ENCODE measurements at regions not wholly inside any gene's neighbourhood (a gene's known extent, or its start where the extent isn't known, plus 50 kb on each side); places are given as distances from the start of the nearest gene placed in this dataset.
A peak's percentile ranks its signal among the peaks of the same experiment; 100 is the strongest.

DNA sequence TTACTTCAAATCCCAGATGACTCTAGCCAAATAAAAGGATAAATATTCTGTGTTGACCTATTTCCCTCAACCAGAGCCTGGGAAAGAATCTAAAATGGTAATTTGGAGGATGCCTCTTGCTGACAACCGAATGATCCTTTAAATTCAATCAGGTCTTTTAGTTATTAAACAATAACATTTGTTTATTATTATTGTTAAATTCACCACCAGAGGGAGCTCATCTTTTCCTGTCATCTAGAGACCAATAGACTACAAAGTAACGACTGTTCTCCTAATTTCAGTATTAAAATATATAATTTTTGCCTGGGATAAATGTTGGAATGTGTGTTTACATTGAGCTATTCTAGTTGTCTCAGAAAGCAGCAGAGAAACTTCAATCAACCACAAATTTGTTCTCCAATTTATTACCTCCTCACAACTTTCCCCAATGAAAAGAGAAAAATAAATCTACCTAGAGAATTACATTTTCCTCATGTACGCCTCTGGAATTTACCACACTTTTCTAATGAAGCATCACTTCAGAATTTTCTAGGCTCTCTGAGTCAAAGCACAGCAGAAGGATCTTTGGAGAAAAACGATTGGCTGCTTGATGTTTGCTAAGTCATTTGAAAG is 142.7 kb downstream of the SCG2 start:
- Histone ChIP-seq H2AFZ (ENCODE audit: low read length) (no peak overlapping the region), H3K23ac (ENCODE audit: insufficient read length, low read depth, low read length) (no peak overlapping the region), H2AK5ac (ENCODE audit: insufficient read length, low read length) (no peak overlapping the region), H3K4ac (ENCODE audit: low read depth, low read length) (no peak overlapping the region), H4K8ac (replicated peaks; ENCODE audit: insufficient read length, low read depth, low read length) (no peak overlapping the region), H3K4me2 (ENCODE audit: insufficient read depth, insufficient read length, low read length) (no peak overlapping the region), H3K56ac (ENCODE audit: insufficient read length, low read depth, low read length) (no peak overlapping the region), H2BK15ac (ENCODE audit: low read depth, low read length) (no peak overlapping the region), H2BK5ac (ENCODE audit: insufficient read length, low read length) (no peak overlapping the region), H3T11ph (ENCODE audit: low read length) (no peak overlapping the region), H3K9ac (ENCODE audit: extremely low read depth, insufficient read length, low read length) (no peak overlapping the region), H3K79me2 (ENCODE audit: insufficient read depth, low read length) (no peaks in the 10 kb centered on the region), H3K27me3 (ENCODE audit: insufficient read depth, low read length) (no peaks in the 10 kb centered on the region), H4K5ac (ENCODE audit: insufficient read length, low read depth, low read length) (no peak overlapping the region), H3K27ac (ENCODE audit: insufficient read length, low read depth, low read length) (no peak overlapping the region), H3K79me1 (ENCODE audit: insufficient read depth, low read depth, low read length, poor library complexity, severe bottlenecking) (no peaks in the 10 kb centered on the region), H2BK12ac (ENCODE audit: insufficient read length, low read depth, low read length) (no peak overlapping the region), H3K18ac (ENCODE audit: insufficient read length, low read depth, low read length) (no peak overlapping the region), H2BK20ac (ENCODE audit: low read depth, low read length, poor library complexity, severe bottlenecking) (no peak overlapping the region), H3K9me3 (ENCODE audit: control insufficient read depth, low read depth, low read length) (no peaks in the 10 kb centered on the region), H3K23me2 (ENCODE audit: insufficient read length, low read depth, low read length, poor library complexity, severe bottlenecking) (no peaks in the 10 kb centered on the region), H4K91ac (ENCODE audit: insufficient read length, low read depth, low read length) (no peak overlapping the region), H2BK120ac (ENCODE audit: low read depth, low read length, poor library complexity, severe bottlenecking) (no peak overlapping the region), H3K4me1 (ENCODE audit: insufficient read depth, low read length) (no peaks in the 10 kb centered on the region), H4K20me1 (ENCODE audit: control insufficient read depth, insufficient read depth, insufficient read length) (no peaks in the 10 kb centered on the region), H3K14ac (ENCODE audit: insufficient read depth, low read length) (no peak overlapping the region)
- no peak overlapping the region for H3K4me3 Mint-ChIP-seq
- no peaks in the 10 kb centered on the region for H3K4me1 Mint-ChIP-seq
- peaks cover 0 to 8% (median 5%) of the 10 kb centered on the region in 3 experiments; a peak in 4 of 7 replicates for H3K36me3 Mint-ChIP-seq (ENCODE audit: insufficient read depth in 1 of 3, low read depth in 3 of 3)
- peaks cover 5 to 20% of the 10 kb centered on the region in 2 experiments for H3K9me3 Mint-ChIP-seq
- no CpG with 5 or more reads among the region's 4 CpGs for WGBS (ENCODE audit: extremely low coverage, insufficient read length, low lambda C conversion rate)
- no peak for DNase-seq
- H3K27me3 Mint-ChIP-seq (ENCODE audit: low read depth), result peaks cover 32% of the 10 kb centered on the region
- H3K27ac Mint-ChIP-seq, result no peak overlapping the region
- TF ChIP-seq, protein P1, sequence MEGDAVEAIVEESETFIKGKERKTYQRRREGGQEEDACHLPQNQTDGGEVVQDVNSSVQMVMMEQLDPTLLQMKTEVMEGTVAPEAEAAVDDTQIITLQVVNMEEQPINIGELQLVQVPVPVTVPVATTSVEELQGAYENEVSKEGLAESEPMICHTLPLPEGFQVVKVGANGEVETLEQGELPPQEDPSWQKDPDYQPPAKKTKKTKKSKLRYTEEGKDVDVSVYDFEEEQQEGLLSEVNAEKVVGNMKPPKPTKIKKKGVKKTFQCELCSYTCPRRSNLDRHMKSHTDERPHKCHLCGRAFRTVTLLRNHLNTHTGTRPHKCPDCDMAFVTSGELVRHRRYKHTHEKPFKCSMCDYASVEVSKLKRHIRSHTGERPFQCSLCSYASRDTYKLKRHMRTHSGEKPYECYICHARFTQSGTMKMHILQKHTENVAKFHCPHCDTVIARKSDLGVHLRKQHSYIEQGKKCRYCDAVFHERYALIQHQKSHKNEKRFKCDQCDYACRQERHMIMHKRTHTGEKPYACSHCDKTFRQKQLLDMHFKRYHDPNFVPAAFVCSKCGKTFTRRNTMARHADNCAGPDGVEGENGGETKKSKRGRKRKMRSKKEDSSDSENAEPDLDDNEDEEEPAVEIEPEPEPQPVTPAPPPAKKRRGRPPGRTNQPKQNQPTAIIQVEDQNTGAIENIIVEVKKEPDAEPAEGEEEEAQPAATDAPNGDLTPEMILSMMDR (conservative IDR thresholded peaks at IDR 0.05), result peak; percentile 67

Data from H9 (cell line).